ENCODE measurements at regions not wholly inside any gene's neighbourhood (a gene's known extent, or its start where the extent isn't known, plus 50 kb on each side); places are given as distances from the start of the nearest gene placed in this dataset.

DNA sequence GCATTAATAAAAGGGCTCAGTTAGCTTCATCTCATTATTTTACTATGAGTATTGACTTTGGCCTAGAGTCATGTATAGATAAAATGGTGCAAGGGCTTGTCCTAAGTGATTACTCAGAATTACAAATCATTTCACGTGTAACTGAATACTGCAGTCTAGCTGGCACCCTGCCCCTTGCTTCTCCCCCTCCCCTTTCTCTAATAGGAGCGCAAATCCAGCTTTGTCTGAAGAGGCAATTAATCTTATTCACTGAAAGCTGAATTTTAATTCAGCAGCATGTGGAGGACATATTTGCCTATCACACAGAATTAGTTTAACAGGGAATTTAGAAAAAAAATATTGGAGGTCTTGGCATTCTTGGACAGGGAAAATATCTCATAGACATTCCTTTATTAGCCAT is 412.1 kb upstream of the DPH6 start:
- Mint-ChIP-seq H3K9me3 (no peaks in the 10 kb centered on the region), H3K27ac (no peak overlapping the region), H3K36me3 (ENCODE audit: insufficient read depth in 1 of 3, low read depth in 3 of 3) (no peaks in the 10 kb centered on the region), H3K27me3 (ENCODE audit: low read depth) (no peaks in the 10 kb centered on the region), H3K4me1 (peaks cover 0 to 3% of the 10 kb centered on the region in 2 experiments; a peak in 1 of 4 replicates), H3K4me3 (no peak overlapping the region)
- H4K20me1 ChIP-seq (ENCODE audit: control insufficient read depth, insufficient read depth, insufficient read length), result no peaks in the 10 kb centered on the region
- H2BK5ac ChIP-seq (ENCODE audit: insufficient read length, low read length), result no peak overlapping the region
- no peak for DNase-seq
- no peak overlapping the region for H3K23ac ChIP-seq (ENCODE audit: insufficient read length, low read depth, low read length)
- no peak overlapping the region for H4K8ac ChIP-seq (replicated peaks; ENCODE audit: insufficient read length, low read depth, low read length)
- H3K27ac ChIP-seq (ENCODE audit: insufficient read length, low read depth, low read length), result no peak overlapping the region
- no peak overlapping the region for H4K5ac ChIP-seq (ENCODE audit: insufficient read length, low read depth, low read length)
- no peak overlapping the region for H2AK5ac ChIP-seq (ENCODE audit: insufficient read length, low read length)
- H3K27me3 ChIP-seq (ENCODE audit: insufficient read depth, low read length), result no peaks in the 10 kb centered on the region
- WGBS (ENCODE audit: extremely low coverage, insufficient read length, low lambda C conversion rate), result no CpG with 5 or more reads among the region's 2 CpGs
- no peak overlapping the region for H2BK15ac ChIP-seq (ENCODE audit: low read depth, low read length)
- no peak for TF ChIP-seq CTCF (conservative IDR thresholded peaks at IDR 0.05)
- no peak overlapping the region for H3T11ph ChIP-seq (ENCODE audit: low read length)
- H3K4ac ChIP-seq (ENCODE audit: low read depth, low read length), result no peak overlapping the region
- no peak overlapping the region for H2AFZ ChIP-seq (ENCODE audit: low read length)
- no peak overlapping the region for H3K56ac ChIP-seq (ENCODE audit: insufficient read length, low read depth, low read length)
- H3K9ac ChIP-seq (ENCODE audit: extremely low read depth, insufficient read length, low read length), result no peak overlapping the region
- H3K23me2 ChIP-seq (ENCODE audit: insufficient read length, low read depth, low read length, poor library complexity, severe bottlenecking), result no peaks in the 10 kb centered on the region
- H3K79me1 ChIP-seq (ENCODE audit: insufficient read depth, low read depth, low read length, poor library complexity, severe bottlenecking), result no peaks in the 10 kb centered on the region
- H3K14ac ChIP-seq (ENCODE audit: insufficient read depth, low read length), result no peak overlapping the region
- H2BK120ac ChIP-seq (ENCODE audit: low read depth, low read length, poor library complexity, severe bottlenecking), result no peak overlapping the region
- H2BK20ac ChIP-seq (ENCODE audit: low read depth, low read length, poor library complexity, severe bottlenecking), result no peak overlapping the region
- no peak overlapping the region for H2BK12ac ChIP-seq (ENCODE audit: insufficient read length, low read depth, low read length)
- no peak overlapping the region for H3K4me2 ChIP-seq (ENCODE audit: insufficient read depth, insufficient read length, low read length)
- no peaks in the 10 kb centered on the region for H3K9me3 ChIP-seq (ENCODE audit: control insufficient read depth, low read depth, low read length)
- H4K91ac ChIP-seq (ENCODE audit: insufficient read length, low read depth, low read length), result no peak overlapping the region
- H3K4me1 ChIP-seq (ENCODE audit: insufficient read depth, low read length), result no peaks in the 10 kb centered on the region
- H3K79me2 ChIP-seq (ENCODE audit: insufficient read depth, low read length), result no peaks in the 10 kb centered on the region
- no peak overlapping the region for H3K18ac ChIP-seq (ENCODE audit: insufficient read length, low read depth, low read length)

Measured in H9 (cell line).